Testis (tissue), 2 donors: ENCODE measurements at regions not wholly inside any gene's neighbourhood (a gene's known extent, or its start where the extent isn't known, plus 50 kb on each side); places are given as distances from the start of the nearest gene placed in this dataset.

Experiments
- POLR2A ChIP-seq: fragments of 450-650 bp; IDR thresholded peaks from one replicate; pipeline ENCODE4 v1.6.1; 2017; ENCODE audit warnings: antibody characterized with exemption, mild to moderate bottlenecking, moderate library complexity
- TF ChIP-seq, protein P1 (sequence below), 3 experiments: fragments of 450-650 bp in 2 of 3; fragments of 200-600 bp in 1 of 3; sonication (generic) in 1 of 3; IDR thresholded peaks; one replicate each; pipeline ENCODE4 v1.5.1; 2016 to 2019; ENCODE audit warnings: antibody characterized with exemption in 3 of 3, mild to moderate bottlenecking in 2 of 3, moderate library complexity in 1 of 3

DNA sequence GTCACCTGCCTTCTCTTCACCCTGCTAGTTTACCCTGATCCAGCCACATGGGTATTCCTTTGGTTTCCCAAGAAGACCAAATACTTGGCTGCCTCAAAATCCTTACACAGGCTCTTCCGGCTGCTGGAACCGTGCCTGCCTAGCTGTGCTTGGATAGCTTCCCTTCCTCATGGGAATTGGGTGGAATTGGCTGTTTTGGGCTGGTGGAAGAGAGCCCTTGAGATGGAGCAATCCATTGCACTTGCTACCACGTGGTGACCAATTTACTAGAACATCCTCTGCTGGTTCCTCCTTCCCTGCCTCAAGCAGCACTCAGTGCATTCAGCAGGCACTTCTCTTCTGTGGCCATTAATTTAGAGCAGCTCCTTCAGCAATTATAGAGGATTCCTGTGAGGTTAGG is 119.3 kb upstream of the AP1S2 start:
- TF ChIP-seq, protein P1, sequence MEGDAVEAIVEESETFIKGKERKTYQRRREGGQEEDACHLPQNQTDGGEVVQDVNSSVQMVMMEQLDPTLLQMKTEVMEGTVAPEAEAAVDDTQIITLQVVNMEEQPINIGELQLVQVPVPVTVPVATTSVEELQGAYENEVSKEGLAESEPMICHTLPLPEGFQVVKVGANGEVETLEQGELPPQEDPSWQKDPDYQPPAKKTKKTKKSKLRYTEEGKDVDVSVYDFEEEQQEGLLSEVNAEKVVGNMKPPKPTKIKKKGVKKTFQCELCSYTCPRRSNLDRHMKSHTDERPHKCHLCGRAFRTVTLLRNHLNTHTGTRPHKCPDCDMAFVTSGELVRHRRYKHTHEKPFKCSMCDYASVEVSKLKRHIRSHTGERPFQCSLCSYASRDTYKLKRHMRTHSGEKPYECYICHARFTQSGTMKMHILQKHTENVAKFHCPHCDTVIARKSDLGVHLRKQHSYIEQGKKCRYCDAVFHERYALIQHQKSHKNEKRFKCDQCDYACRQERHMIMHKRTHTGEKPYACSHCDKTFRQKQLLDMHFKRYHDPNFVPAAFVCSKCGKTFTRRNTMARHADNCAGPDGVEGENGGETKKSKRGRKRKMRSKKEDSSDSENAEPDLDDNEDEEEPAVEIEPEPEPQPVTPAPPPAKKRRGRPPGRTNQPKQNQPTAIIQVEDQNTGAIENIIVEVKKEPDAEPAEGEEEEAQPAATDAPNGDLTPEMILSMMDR (IDR thresholded peaks at IDR 0.05) = no peak
- no peak for TF ChIP-seq POLR2A
